ENCODE measurements at regions not wholly inside any gene's neighbourhood (a gene's known extent, or its start where the extent isn't known, plus 50 kb on each side); places are given as distances from the start of the nearest gene placed in this dataset.
"Not testable (repeated sequence)": the region's sequence is repeated elsewhere in the genome, so short reads cannot be mapped to it uniquely, and the experiment has no call there.

GRCh38 chr6:103119056-103119455, 1725.5 kb downstream of the GRIK2 start:
- no peak for DNase-seq

- DNase-seq = no peak
These were observed 1721.1 kb downstream of the GRIK2 start for GRCh38 chr6:103114582-103114981.

DNA sequence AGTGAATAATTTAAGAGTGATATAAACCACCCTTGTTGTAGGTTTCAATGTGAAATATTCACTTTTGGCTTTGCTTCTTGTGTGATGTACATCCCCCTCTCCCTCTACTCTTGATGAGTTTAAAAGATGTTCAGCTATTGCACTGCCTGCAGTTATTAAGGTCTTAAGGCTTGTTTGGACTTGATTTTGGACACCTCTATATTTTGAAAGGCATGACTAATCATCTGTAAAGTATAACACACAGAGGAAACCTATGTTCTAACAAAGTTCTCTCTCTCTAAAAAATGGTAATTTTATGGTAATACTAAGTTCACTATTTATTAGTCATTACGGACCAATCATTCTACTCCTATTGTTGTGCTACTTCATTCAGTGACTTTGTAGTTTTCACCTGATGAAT, 1719.9 kb downstream of the GRIK2 start:
- DNase-seq = no peak

GRCh38 chr6:103107985-103108384, 1714.5 kb downstream of the GRIK2 start:
- DNase-seq = no peak

- no peak for DNase-seq
These were observed 1712.2 kb downstream of the GRIK2 start for GRCh38 chr6:103105686-103106085.

DNA sequence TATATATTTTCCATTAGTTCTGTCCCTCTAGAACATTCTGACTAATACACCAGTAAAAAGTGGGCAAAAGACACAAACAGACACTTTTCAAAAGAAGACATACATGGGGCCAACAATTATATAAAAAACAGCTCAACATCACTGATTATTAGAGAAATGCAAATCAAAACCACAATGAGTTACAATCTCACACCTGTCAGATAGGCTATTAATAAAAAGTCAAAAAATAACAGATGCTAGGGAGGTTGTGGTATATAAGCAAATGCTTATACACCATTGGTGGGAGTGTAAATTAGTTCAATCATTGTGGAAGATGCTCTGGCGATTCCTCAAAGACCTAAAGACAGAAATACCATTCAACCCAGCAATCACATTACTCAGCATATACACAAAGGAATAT, 1707.8 kb downstream of the GRIK2 start:
- no peak for DNase-seq

GRCh38 chr6:103092414-103092813, 1698.9 kb downstream of the GRIK2 start:
- DNase-seq = not testable (repeated sequence)

DNA sequence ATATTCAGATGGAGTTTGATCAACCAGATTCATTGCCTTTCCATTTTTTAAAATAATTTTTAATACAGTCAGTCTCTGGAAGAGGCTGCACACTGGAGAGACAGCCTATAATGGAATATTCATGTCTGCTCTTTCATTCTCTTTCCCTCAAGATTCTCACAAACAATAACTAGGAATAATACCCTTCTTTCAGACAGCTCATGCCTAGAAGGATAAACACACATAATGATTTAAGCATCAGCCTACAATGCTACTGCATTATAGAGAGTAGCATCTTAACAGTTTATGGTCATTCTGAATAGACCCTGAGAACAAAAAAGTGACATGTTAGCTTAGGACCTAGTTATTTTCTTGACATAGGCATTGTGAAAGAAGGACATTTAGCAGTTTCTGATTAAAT, 1692.3 kb downstream of the GRIK2 start:
- no peak for DNase-seq

DNA sequence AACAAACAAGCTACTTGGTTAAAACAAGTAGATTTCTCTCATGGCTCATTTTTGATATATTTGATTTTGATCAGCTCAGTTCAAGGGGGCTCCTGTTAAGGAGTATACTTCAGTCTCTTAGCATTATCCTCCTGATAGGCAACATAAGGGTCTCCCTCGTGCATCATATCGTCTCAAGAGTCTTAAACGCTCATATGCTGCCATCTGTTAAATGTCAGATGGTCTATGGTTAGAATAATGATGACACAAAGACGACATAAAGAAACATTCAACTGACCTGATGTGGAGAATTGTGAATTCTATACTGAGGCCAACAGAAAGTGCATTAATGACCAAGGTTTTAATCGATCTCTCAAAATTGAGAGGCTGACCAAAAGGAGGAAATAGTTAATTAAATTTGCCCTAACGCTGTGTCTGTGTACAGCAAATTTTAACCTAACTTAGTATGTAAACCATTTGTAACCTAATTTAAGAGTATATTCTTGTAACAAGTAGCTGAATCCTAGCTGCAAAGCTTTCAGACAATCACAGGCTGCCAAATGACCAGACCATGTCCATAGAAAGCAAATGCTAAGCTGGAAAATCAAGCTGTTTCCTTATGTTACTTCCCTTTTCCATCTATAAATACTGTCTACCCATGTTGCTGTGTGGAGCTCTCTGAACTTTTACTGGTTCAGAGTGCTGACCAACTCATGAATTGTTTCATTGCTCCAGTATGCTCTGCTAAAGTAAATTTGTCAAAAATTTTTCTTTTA, 1688.5 kb downstream of the GRIK2 start:
- DNase-seq = no peak

- DNase-seq = no peak
These were observed 1687.6 kb downstream of the GRIK2 start for GRCh38 chr6:103081126-103081525.

- no peak for DNase-seq
These were observed 1687.0 kb downstream of the GRIK2 start for GRCh38 chr6:103080497-103080896.

DNA sequence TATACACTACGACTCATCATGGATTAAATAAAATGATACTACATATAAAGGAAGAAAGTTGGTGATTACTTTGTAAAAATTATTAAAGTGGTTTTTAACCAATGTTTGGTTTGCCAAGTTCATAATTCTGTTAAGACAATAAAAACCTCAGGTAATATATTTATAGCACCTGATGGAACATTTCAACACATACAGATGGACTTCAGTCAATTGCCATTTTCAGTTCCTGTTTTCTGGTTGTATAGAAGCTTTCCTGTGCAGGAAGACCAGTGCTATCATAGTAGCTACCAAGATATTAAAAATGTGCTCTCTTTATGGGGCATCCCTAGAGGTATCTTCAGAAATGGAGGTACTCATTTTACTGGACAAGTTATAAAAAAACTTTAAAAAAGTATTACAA, 1686.4 kb downstream of the GRIK2 start:
- no peak for DNase-seq

DNA sequence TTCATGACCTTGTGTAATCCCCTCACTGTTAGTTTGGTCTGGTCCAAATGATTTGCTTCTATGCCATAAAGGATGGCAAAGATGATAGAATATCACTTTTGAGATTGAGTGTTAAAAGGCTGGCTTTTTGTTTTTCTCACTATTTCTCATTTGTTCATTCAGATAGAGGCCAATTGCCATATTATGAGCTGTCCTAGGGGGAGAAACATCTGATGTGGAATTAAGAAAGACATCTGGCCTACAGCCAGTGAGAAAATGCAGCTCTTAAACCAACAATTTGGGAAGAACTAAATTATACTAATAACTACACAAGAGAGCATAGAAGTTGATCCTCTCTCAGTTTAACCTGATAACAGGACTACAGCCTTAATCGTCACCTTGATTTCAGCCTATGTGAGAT, 1668.6 kb downstream of the GRIK2 start:
- DNase-seq = no peak

DNA sequence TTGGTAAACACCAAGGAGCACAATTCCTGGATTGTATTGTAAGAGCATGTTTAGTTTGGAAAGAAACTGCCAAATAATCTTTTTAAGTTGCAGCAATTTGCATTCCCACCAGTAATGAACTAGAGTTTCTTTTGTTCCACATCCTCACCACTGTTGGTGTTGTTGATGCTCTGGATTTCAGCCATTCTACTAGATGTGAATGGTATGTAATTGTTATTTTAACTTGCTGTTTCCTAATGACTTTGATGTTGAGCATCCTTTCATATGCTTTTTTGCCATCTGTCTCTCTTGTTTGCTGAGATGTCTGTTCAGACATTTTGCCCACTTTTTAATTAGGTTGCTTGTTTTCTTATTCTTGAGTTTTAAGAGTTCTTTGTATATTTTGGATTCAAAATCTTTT, 1654.1 kb downstream of the GRIK2 start:
- DNase-seq = no peak

- DNase-seq = no peak
These were observed 1648.8 kb downstream of the GRIK2 start for GRCh38 chr6:103042336-103042735.

DNA sequence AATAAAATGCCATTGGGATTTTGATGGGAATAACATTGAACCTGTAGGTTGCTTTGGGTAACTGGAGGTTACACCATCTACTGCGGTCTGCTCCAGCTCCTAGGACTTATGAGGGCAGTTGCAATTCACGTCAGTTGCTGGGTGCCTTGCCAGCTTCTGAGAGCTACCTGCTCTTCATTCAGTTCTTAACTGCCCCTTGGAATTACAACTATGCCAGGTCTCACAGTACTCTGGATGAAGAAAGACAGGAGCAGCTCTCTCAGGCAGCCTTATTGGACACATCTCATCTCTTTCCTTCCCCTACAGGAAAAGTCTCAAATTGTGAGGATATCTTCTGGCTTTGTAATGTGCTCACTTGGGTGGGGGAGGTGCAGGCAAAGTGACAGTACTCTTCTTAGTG, 1643.3 kb downstream of the GRIK2 start:
- DNase-seq = no peak

DNA sequence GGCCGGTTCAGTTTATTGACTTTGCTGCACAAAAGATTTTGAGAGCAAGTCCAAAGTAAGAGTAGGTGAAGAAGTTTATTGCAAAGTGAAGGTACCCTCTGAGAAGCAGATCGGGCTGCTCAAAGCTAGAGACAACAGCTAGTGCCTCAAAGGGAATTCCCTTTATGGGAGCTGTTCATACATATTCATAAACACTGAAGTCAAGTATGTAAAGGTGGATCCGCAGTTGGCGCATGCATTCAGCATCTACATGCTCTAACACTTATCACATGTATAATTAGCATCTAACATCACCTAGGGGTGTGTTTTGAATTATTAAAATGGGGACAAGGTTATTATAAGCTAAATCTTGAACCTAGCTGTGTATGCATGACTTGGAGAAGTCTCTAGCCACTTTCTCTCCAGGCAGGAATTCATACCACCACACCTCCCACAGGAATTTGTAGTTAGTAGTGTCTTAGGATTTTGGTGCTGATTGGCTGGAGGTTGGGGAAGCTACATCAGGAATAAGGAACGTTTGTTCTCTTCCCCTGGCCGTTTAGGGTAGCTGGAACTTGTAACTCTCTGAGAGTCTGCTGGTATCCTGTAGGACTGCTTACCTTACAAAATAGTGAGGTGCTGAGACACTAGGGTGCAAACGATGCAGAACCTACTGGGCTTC, 1633.9 kb downstream of the GRIK2 start:
- no peak for DNase-seq

DNA sequence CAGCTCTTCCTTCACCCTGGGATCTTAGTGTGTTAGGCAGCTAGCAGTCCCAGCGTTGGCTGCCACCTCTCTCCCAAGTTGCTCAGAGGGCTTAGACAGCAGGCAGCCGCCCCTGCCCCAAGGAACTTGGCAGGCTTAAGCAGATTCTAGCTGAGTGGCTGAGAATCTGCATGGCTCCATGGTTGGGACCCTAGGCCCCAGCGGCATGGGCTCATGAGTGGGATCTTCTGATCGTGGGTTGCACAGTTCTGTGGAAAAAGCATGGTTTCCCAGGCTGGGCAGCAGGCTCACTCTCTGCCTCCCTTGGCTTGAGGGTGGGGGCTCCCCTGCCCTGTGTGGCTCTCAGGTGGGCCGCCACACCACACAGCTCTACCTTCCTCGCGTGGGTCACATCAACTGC, 1624.9 kb downstream of the GRIK2 start:
- no peak for DNase-seq

GRCh38 chr6:103017878-103018277, 1624.4 kb downstream of the GRIK2 start:
- no peak for DNase-seq

- no peak for DNase-seq
These were observed 1618.1 kb downstream of the GRIK2 start for GRCh38 chr6:103011605-103012004.

- DNase-seq = no peak
These were observed 1608.8 kb downstream of the GRIK2 start for GRCh38 chr6:103002282-103002681.

- no peak for DNase-seq
These were observed 1608.2 kb downstream of the GRIK2 start for GRCh38 chr6:103001724-103002123.

DNA sequence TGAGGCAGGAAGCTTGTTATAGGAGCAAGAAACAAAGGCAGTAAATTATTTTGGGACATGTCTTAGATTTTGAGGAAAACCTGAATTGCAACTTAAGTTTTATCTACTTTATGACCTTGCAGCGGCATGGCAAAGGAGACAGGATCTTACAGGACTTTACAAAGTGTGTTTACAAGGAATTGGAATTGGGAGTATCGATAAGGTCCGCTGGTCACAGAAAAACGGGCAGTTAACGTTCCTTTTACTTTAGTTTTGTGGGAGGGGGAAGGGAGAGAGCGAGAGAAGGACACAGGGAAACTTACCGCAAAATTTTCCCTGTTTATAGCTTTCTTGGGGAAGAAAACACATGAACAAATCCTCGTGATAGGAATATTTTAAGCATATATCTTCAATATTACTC, 1607.2 kb downstream of the GRIK2 start:
- DNase-seq = no peak

DNA sequence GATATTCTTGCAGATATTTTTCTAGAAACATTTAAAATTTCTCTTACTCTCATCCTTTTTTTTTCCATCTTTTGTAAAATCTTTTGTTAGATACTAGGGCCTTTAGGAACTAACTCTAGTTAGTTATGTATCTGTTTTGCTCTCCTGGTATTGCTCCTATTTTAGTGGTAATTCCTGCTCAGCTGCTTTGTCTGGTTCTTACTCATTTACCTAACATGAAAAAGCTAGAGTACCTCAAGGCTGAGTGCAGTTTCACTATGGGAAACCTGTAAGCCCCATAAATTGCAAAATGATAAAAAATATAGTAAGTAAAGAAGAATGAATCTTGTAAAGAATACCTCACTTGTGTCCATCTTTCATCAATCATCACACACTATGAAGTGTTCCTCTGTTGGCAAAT, 1602.0 kb downstream of the GRIK2 start:
- DNase-seq = no peak

- no peak for DNase-seq
These were observed 1601.4 kb downstream of the GRIK2 start for GRCh38 chr6:102994866-102995265.

All from GF-D8 (cell line).